DND-41 (cell line): ENCODE measurements at regions not wholly inside any gene's neighbourhood (a gene's known extent, or its start where the extent isn't known, plus 50 kb on each side); places are given as distances from the start of the nearest gene placed in this dataset.

Experiments
- CTCF ChIP-seq: IDR thresholded peaks from 2 replicates; pipeline ENCODE4 v1.5.1; 2012; ENCODE audit warnings: borderline replicate concordance, low read length, moderate library complexity, mild to moderate bottlenecking; ENCODE audit not compliant: poor library complexity, severe bottlenecking; ENCODE audit errors: extremely low read depth
- EZH2 ChIP-seq: IDR thresholded peaks from 3 replicates; pipeline ENCODE4 v1.6.1; 2012; ENCODE audit warnings: borderline replicate concordance, low read depth, mild to moderate bottlenecking, moderate library complexity, low read length, inconsistent platforms; ENCODE audit not compliant: severe bottlenecking

- no peak for TF ChIP-seq EZH2
- no peak for TF ChIP-seq CTCF
Measured at GRCh38 chr1:93025572-93025971, 53.5 kb upstream of the MTF2 start.
